HG03066 (cell line): ENCODE measurements at regions not wholly inside any gene's neighbourhood (a gene's known extent, or its start where the extent isn't known, plus 50 kb on each side); places are given as distances from the start of the nearest gene placed in this dataset.

ENCODE experiments used
- ATAC-seq: cut with Tn5 transposase; IDR thresholded peaks from one replicate; pipeline ENCODE4 v1.9.1; 2021; ENCODE audit warnings: low read depth; ENCODE audit not compliant: unreplicated experiment

DNA sequence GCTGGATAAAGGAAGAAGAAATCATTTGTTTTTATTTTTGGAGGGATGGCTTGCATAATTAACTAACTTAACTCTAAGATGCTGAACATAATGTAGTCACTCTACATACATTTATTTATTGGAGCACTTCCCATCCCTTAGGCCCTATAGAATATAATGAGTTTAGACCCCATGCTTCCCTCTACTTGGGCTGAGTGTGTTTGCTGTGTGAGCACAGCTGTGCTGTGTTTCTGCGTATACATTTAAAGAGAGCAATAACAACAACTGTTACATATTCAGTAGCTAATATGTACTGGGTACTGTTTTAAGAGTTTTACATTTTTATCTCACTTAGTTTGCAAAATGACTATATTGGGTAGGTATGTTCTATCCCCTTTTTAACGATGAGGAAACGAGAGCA, 736.6 kb upstream of the NRSN1 start:
- ATAC-seq = no peak

GRCh38 chr6:23390221-23390620, 735.8 kb upstream of the NRSN1 start:
- ATAC-seq = no peak

DNA sequence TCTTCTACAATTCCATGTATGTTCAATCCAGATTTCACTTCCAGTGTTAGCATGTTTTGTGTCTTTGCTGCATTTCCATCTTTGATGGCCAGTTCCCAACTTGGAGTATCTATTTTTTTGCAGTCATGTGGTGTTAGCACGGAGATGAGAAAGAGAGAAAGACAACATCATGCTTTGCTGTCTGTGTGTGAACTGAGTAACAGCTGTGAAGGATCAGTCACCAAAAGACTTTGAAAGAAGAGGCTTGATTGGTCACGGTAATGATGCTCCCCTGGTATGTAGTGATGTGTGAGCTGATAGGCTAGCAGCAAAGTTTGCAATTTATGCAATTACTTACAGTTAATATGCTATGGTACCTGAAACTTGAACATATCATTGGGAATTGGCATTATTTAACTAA, 731.3 kb upstream of the NRSN1 start:
- ATAC-seq = no peak

- ATAC-seq = no peak
Measured at GRCh38 chr6:23395381-23395780, 730.6 kb upstream of the NRSN1 start.

DNA sequence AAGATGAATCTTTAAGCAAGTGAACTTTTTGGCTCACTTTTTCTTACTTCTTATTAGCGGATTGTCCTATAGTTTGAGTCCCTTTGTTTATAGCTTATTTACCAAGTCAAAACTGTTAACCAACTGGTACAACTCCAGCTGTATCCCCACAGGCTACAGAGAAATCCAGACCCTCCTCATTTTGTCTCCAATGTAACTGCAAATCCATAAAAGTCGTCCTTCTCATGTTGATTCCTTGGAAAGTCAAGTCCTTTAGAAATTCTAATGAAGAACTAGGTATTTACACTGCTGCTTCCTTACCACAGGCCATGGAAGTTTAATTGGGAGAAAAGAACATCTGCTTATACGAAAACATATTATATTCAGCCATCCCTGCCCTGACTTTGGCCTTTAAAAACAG, 729.1 kb upstream of the NRSN1 start:
- ATAC-seq = no peak

DNA sequence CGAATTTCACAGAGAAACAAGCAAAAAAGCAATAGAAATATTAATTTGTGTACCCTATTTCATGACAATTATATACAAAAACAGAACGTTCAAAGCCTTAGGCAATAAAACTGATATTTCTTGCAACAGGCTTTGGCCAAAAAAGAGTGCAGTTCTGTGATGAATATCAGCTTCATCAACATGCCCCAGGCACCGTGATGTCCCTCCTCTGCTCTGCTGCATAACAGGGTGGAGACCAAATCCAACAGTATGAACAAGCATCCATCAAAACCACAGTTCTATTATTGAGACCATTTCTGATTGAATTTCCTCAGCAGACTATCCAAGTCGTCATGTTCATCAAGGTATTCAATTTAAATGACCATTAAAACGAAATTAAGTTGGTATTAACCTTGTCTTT, 722.6 kb upstream of the NRSN1 start:
- ATAC-seq = no peak

GRCh38 chr6:23409531-23409930, 716.5 kb upstream of the NRSN1 start:
- ATAC-seq = no peak

- ATAC-seq = no peak
Measured at GRCh38 chr6:23410439-23410838, 715.6 kb upstream of the NRSN1 start.

- no peak for ATAC-seq
Measured at GRCh38 chr6:23412770-23413169, 713.2 kb upstream of the NRSN1 start.

DNA sequence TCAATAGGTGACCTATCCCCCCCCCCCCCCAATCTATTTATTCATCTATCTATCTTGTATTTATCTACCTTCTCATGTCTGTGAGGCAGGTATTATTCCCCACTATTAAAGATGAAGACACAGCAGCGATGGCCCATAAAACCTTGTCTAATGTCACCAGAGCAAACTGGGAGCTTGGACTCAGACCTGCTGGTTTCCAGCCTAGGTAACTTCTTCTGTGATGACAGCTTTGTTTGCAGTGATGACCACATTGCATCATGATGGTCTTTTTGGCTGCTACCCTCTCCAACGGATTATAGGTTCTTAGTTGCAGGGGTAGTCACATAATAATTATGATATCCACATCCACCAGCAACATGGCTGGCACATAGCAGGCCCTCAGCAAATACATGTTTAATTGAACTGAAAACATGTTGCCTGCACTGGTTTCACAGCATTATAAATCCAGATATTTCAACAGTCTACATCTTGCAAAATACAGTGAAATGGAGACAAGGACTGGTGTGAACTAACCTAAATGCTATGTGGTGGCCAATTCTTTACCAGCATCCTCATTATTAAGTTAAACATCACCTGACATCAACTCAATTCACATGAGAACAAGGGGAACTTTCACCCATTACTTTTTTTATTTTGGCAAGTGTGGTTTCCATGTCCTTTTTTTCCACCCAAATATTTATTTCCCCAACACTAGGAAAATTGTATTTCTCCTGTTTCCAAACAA, 712.5 kb upstream of the NRSN1 start:
- ATAC-seq = no peak

DNA sequence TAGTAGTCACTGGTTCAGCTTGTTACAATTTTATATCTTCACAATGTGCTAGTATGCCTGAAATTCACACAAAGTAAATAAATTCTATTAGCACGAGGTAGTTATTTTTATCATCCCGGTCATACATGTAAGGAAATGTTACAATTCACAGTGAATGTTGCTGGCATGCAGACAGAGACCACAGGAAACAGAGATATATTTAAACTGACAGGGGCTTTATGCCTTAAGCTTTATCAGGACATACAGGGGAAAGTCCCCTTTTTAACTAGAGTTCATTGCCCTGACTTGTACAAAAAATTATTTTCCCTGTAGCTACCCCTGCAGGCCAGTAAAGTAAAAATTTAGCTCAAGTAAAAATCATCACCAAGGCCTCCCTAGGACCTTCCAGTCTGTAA, 712.0 kb upstream of the NRSN1 start:
- ATAC-seq = no peak

- no peak for ATAC-seq
Measured at GRCh38 chr6:23414922-23415321, 711.1 kb upstream of the NRSN1 start.

DNA sequence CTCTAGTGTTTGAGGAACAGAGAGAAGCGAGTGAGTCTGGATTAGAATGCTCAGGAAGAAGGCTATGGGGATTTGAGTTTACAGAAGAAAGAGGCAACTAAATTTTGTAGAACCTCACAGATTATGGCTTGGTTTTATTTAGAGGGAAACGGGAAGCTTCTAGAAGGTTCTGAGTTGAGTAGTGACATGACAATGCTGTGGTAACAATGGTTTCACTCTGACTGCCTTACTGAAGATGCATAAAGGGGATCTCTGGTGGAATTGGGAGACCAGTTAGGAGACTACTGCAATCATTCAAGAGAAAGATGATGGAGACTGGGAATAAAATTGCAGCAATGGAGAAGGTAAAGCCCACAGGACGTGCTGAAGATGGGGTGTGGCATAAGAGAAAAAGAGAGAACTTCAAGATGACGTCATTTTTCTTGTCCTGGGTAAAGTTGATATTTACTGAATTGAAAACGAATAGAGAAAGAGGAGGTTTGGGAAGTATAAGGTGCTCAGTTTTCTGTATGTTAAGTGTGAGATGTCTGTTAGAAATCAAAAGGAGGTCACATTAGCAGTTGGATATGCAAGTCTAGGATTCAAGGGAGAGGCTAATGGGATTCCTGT, 710.1 kb upstream of the NRSN1 start:
- ATAC-seq = no peak

DNA sequence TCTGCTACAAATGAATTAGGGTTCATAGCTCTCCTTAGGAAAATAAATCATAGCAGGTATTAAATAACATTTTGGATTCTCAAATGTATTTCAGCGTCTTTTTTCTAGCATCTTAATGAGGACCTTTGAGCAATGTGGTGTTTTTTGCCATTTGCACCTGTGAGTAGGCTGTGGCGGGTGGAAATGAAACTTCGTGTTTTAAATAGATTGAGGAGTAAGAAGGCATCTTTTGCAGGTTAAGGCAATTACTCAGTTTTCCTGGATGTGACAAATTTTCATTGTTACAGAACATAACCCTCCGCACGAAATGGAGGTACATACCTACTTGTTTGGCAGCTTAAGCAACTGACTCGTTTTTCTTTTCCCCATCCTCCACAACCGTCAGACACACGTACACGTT, 708.9 kb upstream of the NRSN1 start:
- ATAC-seq = no peak

GRCh38 chr6:23418095-23418494, 707.9 kb upstream of the NRSN1 start:
- no peak for ATAC-seq

DNA sequence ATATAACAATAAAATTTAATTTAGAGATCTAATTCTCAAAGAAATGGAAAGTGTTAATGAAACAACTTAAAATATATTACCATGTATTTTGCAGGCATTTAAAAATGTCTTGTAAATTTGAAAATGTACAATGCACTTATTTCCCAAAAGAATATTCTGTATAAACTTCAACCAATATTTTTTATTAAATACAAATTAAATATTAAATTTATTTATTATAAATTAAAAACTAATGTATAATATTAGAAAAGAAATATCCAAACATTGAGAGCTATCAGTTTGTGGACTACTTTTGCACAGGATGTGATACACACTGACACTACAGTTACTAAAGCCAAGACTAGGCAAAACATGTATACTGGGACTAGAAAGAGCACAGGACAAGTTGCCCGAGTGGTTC, 707.0 kb upstream of the NRSN1 start:
- no peak for ATAC-seq

DNA sequence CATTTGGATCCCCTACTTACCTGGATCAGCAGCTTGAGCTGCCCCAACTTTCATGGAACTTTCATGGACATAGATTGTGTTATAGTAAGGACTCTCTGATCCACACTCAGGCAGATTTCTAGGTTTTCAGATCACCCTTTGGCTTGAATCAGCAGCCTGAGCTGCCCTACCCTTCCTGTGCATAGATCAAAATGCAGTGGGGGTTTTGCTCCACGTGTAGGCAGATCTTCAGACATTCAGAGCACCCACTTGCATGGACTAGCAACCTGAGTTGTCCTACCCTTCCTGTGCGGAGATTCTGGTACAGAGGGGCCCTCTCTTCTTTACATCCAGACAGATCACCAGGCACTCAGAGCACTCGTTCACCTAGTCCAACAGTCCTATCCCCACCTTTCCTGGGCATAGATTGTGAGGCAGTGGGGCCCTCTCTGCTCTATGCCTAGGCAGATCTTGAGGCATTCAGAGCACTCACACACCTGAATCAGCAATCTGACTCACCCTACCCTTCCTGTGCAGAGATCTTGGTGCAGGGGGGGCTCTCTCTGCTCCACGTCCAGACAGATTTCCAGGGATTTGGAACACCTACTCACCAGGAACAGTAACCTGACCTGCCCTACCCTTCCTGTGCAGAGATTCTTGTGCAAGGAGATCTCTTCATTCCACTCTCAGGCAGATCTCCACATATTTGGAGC, 705.2 kb upstream of the NRSN1 start:
- ATAC-seq = no peak

GRCh38 chr6:23424584-23424983, 701.4 kb upstream of the NRSN1 start:
- ATAC-seq = no peak

GRCh38 chr6:23435126-23435525, 690.9 kb upstream of the NRSN1 start:
- no peak for ATAC-seq

- ATAC-seq = no peak
Measured at GRCh38 chr6:23435798-23436197, 690.2 kb upstream of the NRSN1 start.

DNA sequence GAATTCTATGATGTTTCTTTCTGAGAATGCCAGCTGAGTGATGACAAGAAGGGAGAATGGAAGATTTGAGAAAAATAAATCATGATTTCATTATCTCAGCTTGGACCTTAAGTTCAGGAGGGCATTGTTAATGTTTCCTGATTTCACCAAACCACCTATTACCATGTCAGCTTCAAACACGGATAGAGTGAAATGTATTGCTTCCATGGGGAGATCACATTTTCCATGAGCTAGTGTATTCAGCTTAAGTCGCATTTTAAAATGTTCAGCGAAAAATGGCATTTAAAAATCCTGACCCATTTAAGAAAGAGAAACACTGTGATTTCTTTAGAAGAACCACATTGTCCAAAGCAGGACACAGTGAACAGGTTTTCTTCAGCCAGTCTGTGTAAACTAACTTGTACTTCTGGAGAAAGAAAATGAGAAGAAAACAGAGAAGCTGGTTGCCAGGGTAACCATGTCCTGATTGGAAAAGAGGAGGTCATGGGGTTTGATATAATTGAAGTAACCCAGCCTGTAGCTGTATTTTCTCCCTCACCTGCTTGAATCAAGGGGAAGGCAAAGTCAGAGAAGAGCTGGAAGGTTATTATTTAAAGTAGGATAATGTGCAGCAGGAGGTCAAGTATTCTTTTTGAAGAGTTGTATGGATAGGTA, 684.1 kb upstream of the NRSN1 start:
- no peak for ATAC-seq
